Right cardiac atrium (tissue), 5 donors: ENCODE measurements at regions not wholly inside any gene's neighbourhood (a gene's known extent, or its start where the extent isn't known, plus 50 kb on each side); places are given as distances from the start of the nearest gene placed in this dataset.

Experiments used
- ATAC-seq, 2 donors: fragments of 200-7000 bp; cut with Tn5 transposase; one replicate each; pipeline versions ENCODE4 v1.8.0 to v1.9.1; 2020; ENCODE audit warnings: moderate library complexity in 2 of 2, mild to moderate bottlenecking in 1 of 2
- DNase-seq, 3 donors: peaks; one replicate each; pipeline ENCODE4 v3.0.0-alpha.2; 2020
- H3K27ac ChIP-seq: one replicate; pipeline ENCODE4 v1.5.1; 2013; ENCODE audit warnings: mild to moderate bottlenecking, low read length, control low read depth, moderate library complexity
- H3K27me3 ChIP-seq: one replicate; pipeline ENCODE4 v1.6.1; 2013; ENCODE audit not compliant: control insufficient read depth, insufficient read depth
- H3K4me1 ChIP-seq: one replicate; pipeline ENCODE4 v1.6.1; 2013; ENCODE audit warnings: low read length; ENCODE audit not compliant: control insufficient read depth, insufficient read depth
- H3K4me3 ChIP-seq: one replicate; pipeline ENCODE4 v1.5.1; 2013; ENCODE audit warnings: low read length, control low read depth
- H3K9me3 ChIP-seq: one replicate; pipeline ENCODE4 v1.6.1; 2013; ENCODE audit warnings: low read length; ENCODE audit not compliant: control insufficient read depth
- WGBS: extraction: QIAGEN DNeasy Blood & Tissue Kit; methylation state at CpG from one replicate; pipeline ENCODE4 v1.1.7; 2013; 5-methylcytosine and 5-hydroxymethylcytosine counted together
- intact Hi-C, 4 donors: fragments of 100-400 bp; cut with DNase I; formaldehyde crosslinking; loops; one replicate each; pipeline versions ENCODE4 v1.11.0 to v1.14.0; 2022 to 2023
- donor health status: healthy with polysubstance abuse.
- donor health status: DM: no; HTN: yes; CAD: no.
- donor health status: DM: no; HTN: no; CAD: no.
- donor health status: DM: no; HTN: yes; CAD: no; lungs with severe emphysema.
- donor health status: DM: yes; HTN: yes; CAD: no.

DNA sequence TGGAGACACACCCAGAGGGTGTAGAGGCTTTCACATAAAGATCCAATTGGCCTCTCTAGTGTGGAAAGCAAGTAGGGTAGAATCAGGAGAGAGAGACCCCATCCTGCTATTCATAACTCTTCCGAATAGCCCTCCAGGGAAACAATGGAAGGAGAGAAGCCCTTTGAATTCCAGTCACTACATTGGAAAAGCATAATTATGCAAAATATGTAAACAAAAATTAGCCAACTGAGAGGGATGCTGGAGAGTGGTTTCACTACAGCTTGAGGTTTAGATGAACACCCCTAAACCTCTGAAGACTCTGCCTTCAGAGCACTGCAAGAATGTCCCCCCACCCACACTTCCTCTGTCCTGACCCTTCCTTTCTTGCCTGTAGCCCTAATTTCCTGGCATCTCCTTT is 197.3 kb upstream of the ANKRD55 start:
- intact Hi-C loops, result no loop called here
- Histone ChIP-seq H3K27ac (no peak overlapping the region), H3K4me3 (no peak overlapping the region), H3K27me3 (no peaks in the 10 kb centered on the region), H3K4me1 (peaks cover 3% of the 10 kb centered on the region), H3K9me3 (no peaks in the 10 kb centered on the region)
- no peak for DNase-seq
- no peak for ATAC-seq
- WGBS, result 80% methylated on average over 1 of the region's 1 CpG

DNA sequence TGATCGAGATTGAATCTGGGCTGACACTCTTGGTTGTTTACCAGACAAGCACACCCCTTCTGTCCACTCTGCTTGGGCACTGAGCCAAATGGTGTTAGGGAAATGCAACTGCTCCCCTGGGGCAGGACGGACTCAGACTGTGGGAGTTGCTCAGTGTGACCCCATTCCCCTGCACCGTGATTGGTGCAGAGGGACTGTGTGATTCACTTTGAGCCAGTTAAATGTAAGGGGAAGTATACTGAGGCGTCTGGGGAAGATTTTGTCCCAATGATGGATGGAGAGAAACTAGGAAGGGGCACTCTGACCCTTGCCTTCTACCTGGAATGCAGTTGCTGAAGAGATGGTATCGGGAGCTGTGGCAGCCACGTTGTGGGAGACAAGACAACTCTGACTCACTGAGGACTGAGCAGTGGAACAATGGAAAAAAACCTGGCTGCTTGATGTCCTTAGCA is 196.0 kb upstream of the ANKRD55 start:
- 56% methylated on average over 6 of the region's 6 CpGs for WGBS
- Histone ChIP-seq H3K9me3 (no peaks in the 10 kb centered on the region), H3K4me1 (peaks cover 3% of the 10 kb centered on the region), H3K4me3 (no peak overlapping the region), H3K27ac (no peak overlapping the region), H3K27me3 (no peaks in the 10 kb centered on the region)
- intact Hi-C loops, result no loop called here
- DNase-seq (peak; percentile 47 to 77 (median 67)), ATAC-seq (peak; percentile 52 to 70)

DNA sequence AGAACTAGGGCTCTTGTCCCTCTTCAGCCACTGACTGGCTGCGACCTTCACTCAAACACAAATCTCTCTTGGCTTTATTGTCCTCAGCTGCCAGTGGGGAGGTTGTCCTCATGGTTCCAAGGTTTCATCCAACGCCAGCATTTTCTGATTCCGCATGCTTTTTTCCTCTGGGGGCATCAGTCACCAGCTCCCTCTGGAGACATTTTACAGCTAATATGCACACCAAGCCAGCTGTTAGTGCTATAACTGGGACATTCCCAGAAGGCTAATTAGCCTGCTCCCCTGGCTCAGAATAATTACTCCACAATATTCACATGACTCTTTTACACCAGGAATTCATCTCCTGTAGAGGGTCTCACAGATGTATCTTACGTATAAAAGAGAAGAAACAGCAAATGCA is 193.6 kb upstream of the ANKRD55 start:
- Histone ChIP-seq H3K27ac (no peak overlapping the region), H3K27me3 (no peaks in the 10 kb centered on the region), H3K9me3 (no peaks in the 10 kb centered on the region), H3K4me1 (peaks cover 3% of the 10 kb centered on the region), H3K4me3 (no peak overlapping the region)
- intact Hi-C loops, result no loop called here
- no peak for DNase-seq
- WGBS, result 65% methylated on average over 4 of the region's 4 CpGs
- no peak for ATAC-seq

DNA sequence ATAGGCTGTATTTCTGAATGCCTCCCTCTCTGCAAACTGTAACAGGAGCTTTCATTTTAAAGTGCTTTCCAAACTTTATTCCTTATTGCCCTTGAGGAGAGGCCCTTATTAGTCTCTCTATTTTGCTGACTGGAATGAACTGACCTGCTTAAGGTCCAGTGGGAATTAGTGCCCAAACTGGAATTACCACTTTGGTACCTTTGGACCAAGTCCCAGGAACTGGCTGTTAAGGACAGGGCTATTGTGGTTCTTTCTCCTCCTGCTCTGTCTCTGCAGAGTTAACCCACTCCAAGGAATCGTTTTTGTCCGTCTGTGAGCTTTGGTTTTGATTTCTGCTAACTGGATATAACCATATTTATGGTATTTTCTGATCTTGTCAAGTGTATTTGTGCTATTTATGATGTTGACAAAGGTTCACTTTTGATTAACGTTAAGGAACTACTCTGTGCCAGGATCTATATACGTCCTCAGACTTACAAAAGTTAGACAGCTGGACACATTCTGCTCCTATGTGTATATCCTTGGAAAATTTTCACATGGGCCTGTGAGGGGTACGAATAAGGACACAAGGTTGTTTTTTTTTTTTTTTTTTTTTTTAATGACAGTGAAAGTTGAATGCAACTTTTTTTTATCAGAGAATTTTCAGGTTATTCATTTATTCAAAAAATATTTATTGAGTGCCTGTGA is 189.1 kb upstream of the ANKRD55 start:
- H3K4me3 ChIP-seq, result no peak overlapping the region
- DNase-seq (no peak), ATAC-seq (no peak)
- intact Hi-C loops, result no loop called here
- 71% methylated on average over 5 of the region's 5 CpGs for WGBS
- peaks cover 3% of the 10 kb centered on the region for H3K4me1 ChIP-seq
- H3K9me3 ChIP-seq, result no peaks in the 10 kb centered on the region
- H3K27me3 ChIP-seq, result no peaks in the 10 kb centered on the region
- H3K27ac ChIP-seq, result no peak overlapping the region

- ATAC-seq (no peak), DNase-seq (no peak)
- Histone ChIP-seq H3K27me3 (no peaks in the 10 kb centered on the region), H3K4me3 (no peak overlapping the region), H3K4me1 (peaks cover under 1% of the 10 kb centered on the region), H3K27ac (no peak overlapping the region), H3K9me3 (no peaks in the 10 kb centered on the region)
- 87% methylated on average over 6 of the region's 6 CpGs for WGBS
- intact Hi-C loops, result no loop called here
These were observed 188.3 kb upstream of the ANKRD55 start for GRCh38 chr5:56421246-56422075.

DNA sequence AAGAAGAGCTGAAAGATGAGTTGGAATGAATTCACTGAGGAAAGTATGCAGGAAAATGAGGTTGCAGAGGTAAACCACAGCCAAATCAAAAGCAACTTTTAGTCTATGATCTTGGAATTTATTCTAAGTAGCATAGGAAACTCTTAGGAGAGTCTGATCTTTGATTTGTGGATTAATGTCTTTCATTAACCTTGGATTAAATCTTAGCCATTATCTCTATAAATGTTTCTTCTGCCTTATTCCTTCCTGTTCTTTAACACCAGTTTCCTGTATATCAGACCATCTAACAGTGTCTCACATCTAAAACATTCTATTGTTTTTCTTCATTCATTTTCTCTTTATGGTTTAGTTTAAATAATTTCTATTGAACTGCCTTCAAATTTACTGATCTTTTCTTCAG is 187.2 kb upstream of the ANKRD55 start:
- Histone ChIP-seq H3K4me1 (no peaks in the 10 kb centered on the region), H3K9me3 (no peaks in the 10 kb centered on the region), H3K27ac (no peak overlapping the region), H3K27me3 (no peaks in the 10 kb centered on the region), H3K4me3 (no peak overlapping the region)
- DNase-seq (no peak), ATAC-seq (no peak)
- intact Hi-C loops, result no loop called here

DNA sequence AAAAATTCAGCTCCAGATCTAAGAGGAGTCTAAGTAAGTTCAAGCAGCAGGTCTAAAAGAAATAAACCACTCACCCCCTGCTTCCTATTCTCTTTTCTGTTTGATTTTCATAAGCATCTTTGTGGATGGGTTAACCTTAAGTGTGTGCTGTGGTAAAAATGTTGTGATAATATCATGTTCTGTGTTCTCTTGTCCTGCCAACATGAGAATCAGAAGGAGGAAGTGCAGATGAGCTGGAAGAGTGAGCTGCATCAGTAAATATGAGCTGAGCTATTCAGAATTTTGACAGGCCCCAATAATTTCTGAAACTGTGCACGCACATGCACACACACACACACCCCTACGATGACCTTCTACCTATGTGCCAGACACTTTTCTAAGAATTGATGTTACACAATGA is 186.5 kb upstream of the ANKRD55 start:
- ATAC-seq (no peak), DNase-seq (no peak)
- Histone ChIP-seq H3K4me1 (no peaks in the 10 kb centered on the region), H3K9me3 (no peaks in the 10 kb centered on the region), H3K27ac (no peak overlapping the region), H3K4me3 (no peak overlapping the region), H3K27me3 (no peaks in the 10 kb centered on the region)
- intact Hi-C loops, result no loop called here
- 98% methylated on average over 2 of the region's 2 CpGs for WGBS

GRCh38 chr5:56415356-56415765 is 182.2 kb upstream of the ANKRD55 start:
- DNase-seq (peak; percentile 61 to 71 (median 66)), ATAC-seq (peak; percentile 78 to 83)
- no peaks in the 10 kb centered on the region for H3K27me3 ChIP-seq
- no peaks in the 10 kb centered on the region for H3K9me3 ChIP-seq
- no peak overlapping the region for H3K4me3 ChIP-seq
- intact Hi-C loops, result no loop called here
- 74% methylated on average over 3 of the region's 3 CpGs for WGBS
- H3K4me1 ChIP-seq, result no peaks in the 10 kb centered on the region
- no peak overlapping the region for H3K27ac ChIP-seq

- ATAC-seq, result no peak
- Histone ChIP-seq H3K27ac (no peak overlapping the region), H3K9me3 (no peaks in the 10 kb centered on the region), H3K4me3 (no peak overlapping the region), H3K27me3 (no peaks in the 10 kb centered on the region), H3K4me1 (no peaks in the 10 kb centered on the region)
- no peak for DNase-seq
- WGBS, result 48% methylated on average over 3 of the region's 3 CpGs
- intact Hi-C loops, result no loop called here
These were observed 180.9 kb upstream of the ANKRD55 start for GRCh38 chr5:56414066-56414465.

GRCh38 chr5:56413546-56413945 is 180.4 kb upstream of the ANKRD55 start:
- Histone ChIP-seq H3K4me3 (no peak overlapping the region), H3K27ac (no peak overlapping the region), H3K9me3 (no peaks in the 10 kb centered on the region), H3K4me1 (no peaks in the 10 kb centered on the region), H3K27me3 (no peaks in the 10 kb centered on the region)
- intact Hi-C loops, result no loop called here
- WGBS, result 70% methylated on average over 4 of the region's 4 CpGs
- DNase-seq (no peak), ATAC-seq (no peak)

GRCh38 chr5:56412601-56413379 is 179.7 kb upstream of the ANKRD55 start:
- Histone ChIP-seq H3K27me3 (no peaks in the 10 kb centered on the region), H3K27ac (no peak overlapping the region), H3K4me3 (no peak overlapping the region), H3K9me3 (no peaks in the 10 kb centered on the region), H3K4me1 (no peaks in the 10 kb centered on the region)
- 53% methylated on average over 9 of the region's 9 CpGs for WGBS
- intact Hi-C loops, result no loop called here
- ATAC-seq (peak; percentile 63 to 64), DNase-seq (peak; percentile 54 to 76 (median 72))
